ENCODE measurements at regions not wholly inside any gene's neighbourhood (a gene's known extent, or its start where the extent isn't known, plus 50 kb on each side); places are given as distances from the start of the nearest gene placed in this dataset.

DNA sequence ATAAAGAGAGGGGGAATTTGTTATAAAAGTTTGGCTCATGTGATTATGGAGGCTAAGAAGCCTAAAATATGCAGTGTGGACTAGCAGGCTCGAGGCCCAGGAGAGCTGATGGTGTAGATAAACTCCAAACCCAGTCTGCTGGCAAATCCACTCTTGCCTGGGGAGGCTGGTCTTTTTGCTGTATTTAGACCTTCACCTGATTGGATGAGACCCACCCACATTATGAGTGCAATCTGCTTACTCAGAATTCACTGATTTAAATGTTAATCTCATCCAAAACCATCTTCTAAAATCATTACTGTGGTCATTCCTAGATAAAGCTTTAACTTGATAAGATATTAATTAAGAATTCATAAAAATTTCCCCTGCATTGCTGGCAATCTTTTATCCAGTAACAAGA is 473.2 kb downstream of the TMA16 start (continued):
- no peak for TF ChIP-seq SCRT1 (tag by site-specific recombination; IDR thresholded peaks at IDR 0.05; ENCODE audit: borderline replicate concordance)

DNA sequence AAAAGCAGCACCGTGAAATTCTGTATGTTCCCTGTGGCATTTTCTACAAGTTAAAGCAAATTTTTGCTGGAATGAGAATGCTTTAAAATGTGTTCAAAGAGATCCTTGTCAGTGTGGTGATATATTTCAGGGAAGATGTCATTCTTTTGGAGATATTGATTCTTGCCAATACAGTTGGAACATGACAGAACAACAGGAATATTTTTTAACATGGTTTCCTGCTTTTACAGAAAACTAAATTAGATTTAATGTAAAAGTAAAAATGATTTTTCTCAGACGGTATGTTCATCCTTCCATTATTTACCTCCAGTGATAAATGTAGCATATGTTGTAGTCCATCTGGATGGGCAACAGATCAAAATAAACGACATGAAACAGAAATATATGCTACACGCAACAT is 474.8 kb downstream of the TMA16 start:
- H3K4me3 ChIP-seq (ENCODE audit: low read depth, low read length) = no peak overlapping the region
- no peaks in the 10 kb centered on the region for H3K36me3 ChIP-seq (ENCODE audit: control insufficient read depth in 2 of 2, insufficient read depth in 1 of 2, low read length in 2 of 2)
- H3K9me3 ChIP-seq (ENCODE audit: control insufficient read depth, insufficient read depth, low read depth, low read length) = no peaks in the 10 kb centered on the region
- ChIA-PET CTCF (no interaction called here), POLR2A (no interaction called here)
- TF ChIP-seq, protein P1, sequence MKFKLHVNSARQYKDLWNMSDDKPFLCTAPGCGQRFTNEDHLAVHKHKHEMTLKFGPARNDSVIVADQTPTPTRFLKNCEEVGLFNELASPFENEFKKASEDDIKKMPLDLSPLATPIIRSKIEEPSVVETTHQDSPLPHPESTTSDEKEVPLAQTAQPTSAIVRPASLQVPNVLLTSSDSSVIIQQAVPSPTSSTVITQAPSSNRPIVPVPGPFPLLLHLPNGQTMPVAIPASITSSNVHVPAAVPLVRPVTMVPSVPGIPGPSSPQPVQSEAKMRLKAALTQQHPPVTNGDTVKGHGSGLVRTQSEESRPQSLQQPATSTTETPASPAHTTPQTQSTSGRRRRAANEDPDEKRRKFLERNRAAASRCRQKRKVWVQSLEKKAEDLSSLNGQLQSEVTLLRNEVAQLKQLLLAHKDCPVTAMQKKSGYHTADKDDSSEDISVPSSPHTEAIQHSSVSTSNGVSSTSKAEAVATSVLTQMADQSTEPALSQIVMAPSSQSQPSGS (tag by site-specific recombination; IDR thresholded peaks at IDR 0.05; ENCODE audit: low read depth) = no peak
- H3K27ac ChIP-seq (ENCODE audit: extremely low read depth, low read depth, low read length) = no peak overlapping the region
- H3K4me1 ChIP-seq (ENCODE audit: control insufficient read depth, insufficient read depth, low read length) = no peaks in the 10 kb centered on the region

DNA sequence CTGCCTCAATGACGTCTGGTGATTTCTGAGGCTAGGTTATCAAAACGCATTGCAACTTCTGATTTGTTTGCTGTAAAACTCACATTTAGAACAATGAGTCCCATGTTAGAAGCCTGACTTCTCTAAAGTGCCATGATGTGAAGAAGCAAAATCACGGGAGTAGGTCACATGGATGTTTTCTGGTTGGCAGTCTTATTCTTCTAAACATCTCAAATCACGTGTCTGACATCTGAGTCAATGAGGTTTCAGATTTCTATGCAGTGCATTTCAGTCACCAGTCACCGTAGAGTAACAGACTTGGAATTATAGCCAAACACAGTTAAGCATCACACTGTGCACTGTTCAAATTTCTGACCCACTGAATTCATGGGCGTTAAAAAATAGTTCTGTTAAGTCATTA is 482.1 kb downstream of the TMA16 start:
- Histone ChIP-seq H3K4me3 (ENCODE audit: low read depth, low read length) (no peak overlapping the region), H3K27ac (ENCODE audit: extremely low read depth, low read depth, low read length) (no peak overlapping the region), H3K36me3 (ENCODE audit: control insufficient read depth in 2 of 2, insufficient read depth in 1 of 2, low read length in 2 of 2) (no peaks in the 10 kb centered on the region), H3K4me1 (ENCODE audit: control insufficient read depth, insufficient read depth, low read length) (no peaks in the 10 kb centered on the region), H3K9me3 (ENCODE audit: control insufficient read depth, insufficient read depth, low read depth, low read length) (no peaks in the 10 kb centered on the region)
- ChIA-PET POLR2A (no interaction called here), CTCF (no interaction called here)
- TF ChIP-seq, protein P2, sequence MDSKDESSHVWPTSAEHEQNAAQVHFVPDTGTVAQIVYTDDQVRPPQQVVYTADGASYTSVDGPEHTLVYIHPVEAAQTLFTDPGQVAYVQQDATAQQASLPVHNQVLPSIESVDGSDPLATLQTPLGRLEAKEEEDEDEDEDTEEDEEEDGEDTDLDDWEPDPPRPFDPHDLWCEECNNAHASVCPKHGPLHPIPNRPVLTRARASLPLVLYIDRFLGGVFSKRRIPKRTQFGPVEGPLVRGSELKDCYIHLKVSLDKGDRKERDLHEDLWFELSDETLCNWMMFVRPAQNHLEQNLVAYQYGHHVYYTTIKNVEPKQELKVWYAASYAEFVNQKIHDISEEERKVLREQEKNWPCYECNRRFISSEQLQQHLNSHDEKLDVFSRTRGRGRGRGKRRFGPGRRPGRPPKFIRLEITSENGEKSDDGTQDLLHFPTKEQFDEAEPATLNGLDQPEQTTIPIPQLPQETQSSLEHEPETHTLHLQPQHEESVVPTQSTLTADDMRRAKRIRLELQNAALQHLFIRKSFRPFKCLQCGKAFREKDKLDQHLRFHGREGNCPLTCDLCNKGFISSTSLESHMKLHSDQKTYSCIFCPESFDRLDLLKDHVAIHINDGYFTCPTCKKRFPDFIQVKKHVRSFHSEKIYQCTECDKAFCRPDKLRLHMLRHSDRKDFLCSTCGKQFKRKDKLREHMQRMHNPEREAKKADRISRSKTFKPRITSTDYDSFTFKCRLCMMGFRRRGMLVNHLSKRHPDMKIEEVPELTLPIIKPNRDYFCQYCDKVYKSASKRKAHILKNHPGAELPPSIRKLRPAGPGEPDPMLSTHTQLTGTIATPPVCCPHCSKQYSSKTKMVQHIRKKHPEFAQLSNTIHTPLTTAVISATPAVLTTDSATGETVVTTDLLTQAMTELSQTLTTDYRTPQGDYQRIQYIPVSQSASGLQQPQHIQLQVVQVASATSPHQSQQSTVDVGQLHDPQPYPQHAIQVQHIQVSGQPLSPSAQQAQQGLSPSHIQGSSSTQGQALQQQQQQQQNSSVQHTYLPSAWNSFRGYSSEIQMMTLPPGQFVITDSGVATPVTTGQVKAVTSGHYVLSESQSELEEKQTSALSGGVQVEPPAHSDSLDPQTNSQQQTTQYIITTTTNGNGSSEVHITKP (tag by site-specific recombination; IDR thresholded peaks at IDR 0.05) = no peak
- TF ChIP-seq ZNF132 (tag by site-specific recombination; IDR thresholded peaks at IDR 0.05; ENCODE audit: borderline replicate concordance) = no peak
- no peak for TF ChIP-seq ZNF433 (tag by site-specific recombination; IDR thresholded peaks at IDR 0.05; ENCODE audit: low read depth)
- no peak for TF ChIP-seq ZNF558 (tag by site-specific recombination; IDR thresholded peaks at IDR 0.05)
- TF ChIP-seq, protein P3, sequence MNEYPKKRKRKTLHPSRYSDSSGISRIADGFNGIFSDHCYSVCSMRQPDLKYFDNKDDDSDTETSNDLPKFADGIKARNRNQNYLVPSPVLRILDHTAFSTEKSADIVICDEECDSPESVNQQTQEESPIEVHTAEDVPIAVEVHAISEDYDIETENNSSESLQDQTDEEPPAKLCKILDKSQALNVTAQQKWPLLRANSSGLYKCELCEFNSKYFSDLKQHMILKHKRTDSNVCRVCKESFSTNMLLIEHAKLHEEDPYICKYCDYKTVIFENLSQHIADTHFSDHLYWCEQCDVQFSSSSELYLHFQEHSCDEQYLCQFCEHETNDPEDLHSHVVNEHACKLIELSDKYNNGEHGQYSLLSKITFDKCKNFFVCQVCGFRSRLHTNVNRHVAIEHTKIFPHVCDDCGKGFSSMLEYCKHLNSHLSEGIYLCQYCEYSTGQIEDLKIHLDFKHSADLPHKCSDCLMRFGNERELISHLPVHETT (tag by site-specific recombination; IDR thresholded peaks at IDR 0.05) = no peak
- TF ChIP-seq ZNF626 (tag by site-specific recombination; IDR thresholded peaks at IDR 0.05) = no peak
- TF ChIP-seq GLIS1 (tag by site-specific recombination; IDR thresholded peaks at IDR 0.05) = no peak
- TF ChIP-seq ZNF701 (tag by site-specific recombination; IDR thresholded peaks at IDR 0.05) = no peak

DNA sequence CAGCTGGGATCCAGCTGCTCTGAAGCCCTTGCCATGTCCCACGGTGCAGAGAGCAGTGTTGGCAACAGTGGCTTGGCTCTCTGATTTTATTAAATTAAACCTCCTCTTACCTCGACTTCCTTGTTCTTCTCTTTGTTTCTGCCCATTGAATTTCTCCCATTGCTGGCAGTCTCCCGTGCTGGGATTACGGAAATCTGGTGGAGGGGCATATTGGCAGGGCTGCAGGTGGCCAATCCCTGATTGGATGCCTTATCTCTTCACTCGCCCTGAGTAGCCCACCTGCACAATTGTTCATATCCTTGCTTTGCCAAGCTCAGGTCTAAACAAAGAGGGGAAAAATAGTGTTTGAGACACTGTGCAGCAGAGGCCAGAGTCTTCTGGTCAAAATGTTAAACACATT is 493.9 kb downstream of the TMA16 start:
- no peaks in the 10 kb centered on the region for H3K36me3 ChIP-seq (ENCODE audit: control insufficient read depth in 2 of 2, insufficient read depth in 1 of 2, low read length in 2 of 2)
- H3K4me1 ChIP-seq (ENCODE audit: control insufficient read depth, insufficient read depth, low read length) = no peaks in the 10 kb centered on the region
- no peak overlapping the region for H3K4me3 ChIP-seq (ENCODE audit: low read depth, low read length)
- ChIA-PET CTCF (no interaction called here), POLR2A (no interaction called here)
- H3K9me3 ChIP-seq (ENCODE audit: control insufficient read depth, insufficient read depth, low read depth, low read length) = no peaks in the 10 kb centered on the region
- TF ChIP-seq YY2 (tag by site-specific recombination; IDR thresholded peaks at IDR 0.05) = no peak
- TF ChIP-seq, protein P4, sequence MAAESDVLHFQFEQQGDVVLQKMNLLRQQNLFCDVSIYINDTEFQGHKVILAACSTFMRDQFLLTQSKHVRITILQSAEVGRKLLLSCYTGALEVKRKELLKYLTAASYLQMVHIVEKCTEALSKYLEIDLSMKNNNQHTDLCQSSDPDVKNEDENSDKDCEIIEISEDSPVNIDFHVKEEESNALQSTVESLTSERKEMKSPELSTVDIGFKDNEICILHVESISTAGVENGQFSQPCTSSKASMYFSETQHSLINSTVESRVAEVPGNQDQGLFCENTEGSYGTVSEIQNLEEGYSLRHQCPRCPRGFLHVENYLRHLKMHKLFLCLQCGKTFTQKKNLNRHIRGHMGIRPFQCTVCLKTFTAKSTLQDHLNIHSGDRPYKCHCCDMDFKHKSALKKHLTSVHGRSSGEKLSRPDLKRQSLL (tag by site-specific recombination; IDR thresholded peaks at IDR 0.05) = no peak
- H3K27ac ChIP-seq (ENCODE audit: extremely low read depth, low read depth, low read length) = no peak overlapping the region
